Gastrocnemius medialis (tissue), 4 donors: ENCODE measurements at regions not wholly inside any gene's neighbourhood (a gene's known extent, or its start where the extent isn't known, plus 50 kb on each side); places are given as distances from the start of the nearest gene placed in this dataset.

Experiments
- ATAC-seq, 2 donors: fragments of 150-250 bp; one replicate each; pipeline ENCODE4 v1.9.1; 2016
- DNase-seq, 2 donors: peaks; one replicate each; pipeline ENCODE4 v3.0.0-alpha.2; 2019
- H3K27ac ChIP-seq, 4 donors: fragments of 200-600 bp; sonication (generic); 1 replicate in 1 of 4; 2 replicates in 3 of 4; pipeline ENCODE4 v1.5.1; 2016 to 2018; ENCODE audit warnings: mild to moderate bottlenecking in 2 of 4, moderate library complexity in 1 of 4
- H3K27me3 ChIP-seq, 3 donors: fragments of 200-600 bp; sonication (generic) in 2 of 3; 1 replicate in 1 of 3; 2 replicates in 2 of 3; pipeline versions ENCODE4 v1.5.1 to v1.6.0; 2016 to 2019; ENCODE audit warnings: mild to moderate bottlenecking in 1 of 3, moderate library complexity in 1 of 3
- H3K36me3 ChIP-seq, 2 donors: fragments of 200-600 bp; sonication (generic) in 1 of 2; one replicate each; pipeline ENCODE4 v1.5.1; 2017 to 2018
- H3K4me1 ChIP-seq, 2 donors: fragments of 200-600 bp; sonication (generic) in 1 of 2; one replicate each; pipeline ENCODE4 v1.5.1; 2016 to 2017; ENCODE audit warnings: mild to moderate bottlenecking in 2 of 2
- H3K4me3 ChIP-seq, 4 donors: fragments of 200-600 bp; sonication (generic) in 3 of 4; 1 replicate in 1 of 4; 2 replicates in 3 of 4; pipeline ENCODE4 v1.5.1; 2016 to 2019; ENCODE audit warnings: mild to moderate bottlenecking in 2 of 4
- H3K9me3 ChIP-seq, 3 donors: fragments of 200-600 bp; sonication (generic) in 2 of 3; 1 replicate in 1 of 3; 2 replicates in 2 of 3; pipeline ENCODE4 v1.5.1; 2016 to 2019
- CTCF ChIP-seq, 5 experiments: fragments of 450-650 bp in 3 of 5; fragments of 200-600 bp in 2 of 5; sonication (generic) in 2 of 5; IDR thresholded peaks in 4 of 5; conservative IDR thresholded peaks in 1 of 5; 1 replicate in 4 of 5; 2 replicates in 1 of 5; pipeline ENCODE4 v1.5.1; 2016 to 2019; ENCODE audit warnings: antibody characterized with exemption in 5 of 5, mild to moderate bottlenecking in 3 of 5, moderate library complexity in 3 of 5
- POLR2A ChIP-seq, 2 donors: fragments of 450-650 bp; IDR thresholded peaks; one replicate each; pipeline ENCODE4 v1.6.1; 2017; ENCODE audit warnings: antibody characterized with exemption in 2 of 2, mild to moderate bottlenecking in 2 of 2, moderate library complexity in 2 of 2
- in situ Hi-C, 4 donors: fragments of 200-750 bp; cut with MboI; loops; one replicate each; pipeline versions ENCODE4 v1.15.0 to v1.8.0; 2017; ENCODE audit warnings: low sequenced_read_pairs in 4 of 4
- intact Hi-C: fragments of 100-400 bp; cut with DNase I; formaldehyde crosslinking; loops from one replicate; pipeline ENCODE4 v1.15.1; 2023; ENCODE audit warnings: low total_unique reads

GRCh38 chr5:9786380-9787360 is 156.5 kb upstream of the TAS2R1 start:
- intact Hi-C loops = no loop called here
- H3K4me3 ChIP-seq = no peak overlapping the region
- no peaks in the 10 kb centered on the region for H3K9me3 ChIP-seq
- in situ Hi-C loops = no loop called here
- ATAC-seq = no peak
- no peaks in the 10 kb centered on the region for H3K27me3 ChIP-seq
- H3K36me3 ChIP-seq = no peaks in the 10 kb centered on the region
- DNase-seq = no peak
- TF ChIP-seq CTCF (IDR thresholded peaks at IDR 0.05 in 4 of 5, conservative IDR thresholded peaks at IDR 0.05 in 1 of 5) = no peak
- no peak overlapping the region for H3K27ac ChIP-seq
- no peaks in the 10 kb centered on the region for H3K4me1 ChIP-seq

- Histone ChIP-seq H3K27me3 (no peaks in the 10 kb centered on the region), H3K4me3 (no peak overlapping the region), H3K4me1 (no peaks in the 10 kb centered on the region), H3K9me3 (no peaks in the 10 kb centered on the region), H3K27ac (no peak overlapping the region), H3K36me3 (no peaks in the 10 kb centered on the region)
- ATAC-seq = no peak
- in situ Hi-C loops (no loop called here), intact Hi-C loops (no loop called here)
- no peak for TF ChIP-seq POLR2A (IDR thresholded peaks at IDR 0.05)
- TF ChIP-seq CTCF (IDR thresholded peaks at IDR 0.05 in 4 of 5, conservative IDR thresholded peaks at IDR 0.05 in 1 of 5) = no peak
- DNase-seq = no peak
These were observed 155.6 kb upstream of the TAS2R1 start for GRCh38 chr5:9785751-9786150.

- TF ChIP-seq CTCF (IDR thresholded peaks at IDR 0.05 in 4 of 5, conservative IDR thresholded peaks at IDR 0.05 in 1 of 5) (no peak), POLR2A (IDR thresholded peaks at IDR 0.05) (no peak)
- in situ Hi-C loops = no loop called here
- intact Hi-C loops = no loop called here
These were observed 154.1 kb upstream of the TAS2R1 start for GRCh38 chr5:9784231-9784630.

GRCh38 chr5:9782826-9783560 is 152.8 kb upstream of the TAS2R1 start:
- intact Hi-C loops = no loop called here
- Histone ChIP-seq H3K27me3 (no peaks in the 10 kb centered on the region), H3K27ac (no peak overlapping the region), H3K4me3 (no peak overlapping the region), H3K9me3 (no peaks in the 10 kb centered on the region), H3K4me1 (no peaks in the 10 kb centered on the region), H3K36me3 (no peaks in the 10 kb centered on the region)
- DNase-seq = no peak
- no peak for ATAC-seq
- TF ChIP-seq CTCF (IDR thresholded peaks at IDR 0.05 in 4 of 5, conservative IDR thresholded peaks at IDR 0.05 in 1 of 5) = no peak
- TF ChIP-seq POLR2A (IDR thresholded peaks at IDR 0.05) = no peak
- in situ Hi-C loops = no loop called here

More at GRCh38 chr5:9784231-9784630, 154.1 kb upstream of the TAS2R1 start:
- H3K27ac ChIP-seq = no peak overlapping the region
- no peak for DNase-seq
- no peak overlapping the region for H3K4me3 ChIP-seq
- no peaks in the 10 kb centered on the region for H3K36me3 ChIP-seq
- no peaks in the 10 kb centered on the region for H3K27me3 ChIP-seq
- ATAC-seq = no peak
- no peaks in the 10 kb centered on the region for H3K4me1 ChIP-seq
- no peaks in the 10 kb centered on the region for H3K9me3 ChIP-seq
